Fibroblast of skin of scalp (primary cell): ENCODE measurements at regions not wholly inside any gene's neighbourhood (a gene's known extent, or its start where the extent isn't known, plus 50 kb on each side); places are given as distances from the start of the nearest gene placed in this dataset.

Source experiments
- DNase-seq: peaks from one replicate; pipeline ENCODE4 v3.0.0-alpha.2; 2013

- DNase-seq: no peak
These were observed 56.1 kb upstream of the NKAIN2 start for GRCh38 chr6:123747515-123747914.

GRCh38 chr6:123745895-123746294 lies 57.8 kb upstream of the NKAIN2 start:
- peak; percentile 27 for DNase-seq

GRCh38 chr6:123744840-123745239 lies 58.8 kb upstream of the NKAIN2 start:
- no peak for DNase-seq

- peak; percentile 24 for DNase-seq
These were observed 61.0 kb upstream of the NKAIN2 start for GRCh38 chr6:123742626-123743025.

- DNase-seq: no peak
These were observed 70.5 kb upstream of the NKAIN2 start for GRCh38 chr6:123733180-123733579.

- no peak for DNase-seq
These were observed 79.8 kb upstream of the TRDN start for GRCh38 chr6:123716506-123716905.

- DNase-seq: peak; percentile 5
These were observed 78.5 kb upstream of the TRDN start for GRCh38 chr6:123715006-123715863.

- no peak for DNase-seq
These were observed 76.1 kb upstream of the TRDN start for GRCh38 chr6:123712831-123713230.

- DNase-seq: no peak
These were observed 66.2 kb upstream of the TRDN start for GRCh38 chr6:123702943-123703342.

- no peak for DNase-seq
These were observed 51.1 kb upstream of the TRDN start for GRCh38 chr6:123687864-123688263.
